ENCODE measurements at regions not wholly inside any gene's neighbourhood (a gene's known extent, or its start where the extent isn't known, plus 50 kb on each side); places are given as distances from the start of the nearest gene placed in this dataset.

DNA sequence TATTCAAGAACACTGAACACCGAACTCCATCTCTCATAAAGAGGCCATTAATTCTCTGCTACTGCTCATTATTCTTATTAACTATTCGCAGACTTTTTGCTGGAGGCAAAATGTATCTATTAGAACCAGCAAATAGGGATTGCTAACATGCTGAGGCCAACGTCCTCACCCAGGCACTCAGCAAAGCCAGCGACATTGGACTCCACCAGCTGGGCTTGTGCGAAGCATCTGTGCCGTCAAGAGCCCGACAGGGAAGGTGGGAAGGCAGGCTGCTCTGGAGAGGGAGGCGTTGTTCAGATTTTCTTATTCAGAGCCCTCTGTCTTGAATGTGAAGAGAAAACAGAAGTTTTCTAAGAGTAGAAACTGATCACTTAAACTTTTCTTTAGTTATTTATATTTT, 615.6 kb upstream of the KIRREL3 start:
- TF ChIP-seq POLR2A (IDR thresholded peaks at IDR 0.05; ENCODE audit: low read depth, low read length) (no peak), TAF1 (IDR thresholded peaks at IDR 0.05; ENCODE audit: borderline replicate concordance, low read depth, low read length) (no peak), POLR2AphosphoS5 (IDR thresholded peaks at IDR 0.05; ENCODE audit: low read depth, low read length) (no peak)
